K562 (cell line): ENCODE measurements at regions not wholly inside any gene's neighbourhood (a gene's known extent, or its start where the extent isn't known, plus 50 kb on each side); places are given as distances from the start of the nearest gene placed in this dataset.

Experiments
- ARID3B ChIP-seq: fragments of 250-450 bp; sonication (Bioruptor Pico); IDR thresholded peaks from 2 replicates; pipeline ENCODE4 v1.4.0; 2020; ENCODE audit warnings: borderline replicate concordance
- CEBPB ChIP-seq: fragments of 450-650 bp; IDR thresholded peaks from 2 replicates; pipeline ENCODE4 v1.6.1; 2016; ENCODE audit warnings: missing genetic modification characterization, missing compliant biosample characterization
- CHCHD3 ChIP-seq: fragments of 250-450 bp; sonication (Bioruptor Pico); IDR thresholded peaks from 2 replicates; pipeline ENCODE4 v2.1.2; 2022; ENCODE audit warnings: mild to moderate bottlenecking
- CREB1 ChIP-seq, 2 experiments: sonication (generic) in 1 of 2; formaldehyde crosslinking in 1 of 2; IDR thresholded peaks; 2 replicates each; pipeline versions ENCODE4 v1.6.1 to v1.8.0; 2012 to 2022; ENCODE audit warnings: inconsistent platforms in 1 of 2, mild to moderate bottlenecking in 1 of 2, missing genetic modification reagents in 1 of 2, moderate library complexity in 1 of 2
- CTBP1 ChIP-seq: fragments of 450-650 bp; IDR thresholded peaks from 2 replicates; pipeline ENCODE4 v1.6.1; 2016; ENCODE audit warnings: borderline replicate concordance
- DDX20 ChIP-seq: fragments of 450-650 bp; IDR thresholded peaks from 2 replicates; pipeline ENCODE4 v1.6.1; 2016; ENCODE audit warnings: missing genetic modification characterization, low read depth, mild to moderate bottlenecking, missing compliant biosample characterization, moderate library complexity
- FOXJ2 ChIP-seq: fragments of 200-800 bp; sonication (Bioruptor generic); IDR thresholded peaks from 2 replicates; pipeline ENCODE4 v1.6.1; 2016; ENCODE audit warnings: missing genetic modification characterization, missing compliant biosample characterization
- GATAD2B ChIP-seq: fragments of 450-650 bp; IDR thresholded peaks from 2 replicates; pipeline ENCODE4 v1.6.1; 2017; ENCODE audit warnings: mild to moderate bottlenecking, borderline replicate concordance
- KAT2B ChIP-seq: IDR thresholded peaks from one replicate; pipeline ENCODE4 v1.6.1; 2012; ENCODE audit warnings: low read depth, mild to moderate bottlenecking, control low read depth, inconsistent platforms, low read length, moderate library complexity
- PHF20 ChIP-seq: fragments of 450-650 bp; IDR thresholded peaks from 2 replicates; pipeline ENCODE4 v1.6.1; 2018; ENCODE audit not compliant: partially characterized antibody
- RBM17 ChIP-seq: fragments of 200-400 bp; formaldehyde crosslinking; IDR thresholded peaks from 2 replicates; pipeline ENCODE4 v1.6.1; 2017; ENCODE audit warnings: low read depth, mild to moderate bottlenecking, low read length, borderline replicate concordance
- RBM25 ChIP-seq: fragments of 200-400 bp; formaldehyde crosslinking; IDR thresholded peaks from 2 replicates; pipeline ENCODE4 v1.6.1; 2018; ENCODE audit warnings: low read length, low read depth, moderate library complexity; ENCODE audit not compliant: severe bottlenecking
- SETDB1 ChIP-seq: IDR thresholded peaks from one replicate; pipeline ENCODE4 v1.6.1; 2012; ENCODE audit warnings: low read length, control low read depth, inconsistent platforms
- SFPQ ChIP-seq: fragments of 200-400 bp; formaldehyde crosslinking; IDR thresholded peaks from 2 replicates; pipeline ENCODE4 v1.6.1; 2017; ENCODE audit warnings: mild to moderate bottlenecking, low read depth, low read length, moderate library complexity
- SIX5 ChIP-seq, 2 experiments: IDR thresholded peaks; 2 replicates each; pipeline ENCODE4 v1.6.1; 2011; ENCODE audit warnings: low read length in 2 of 2, borderline replicate concordance in 1 of 2, low read depth in 1 of 2, mild to moderate bottlenecking in 1 of 2, moderate library complexity in 1 of 2; ENCODE audit not compliant: insufficient read depth in 1 of 2
- SMARCA4 ChIP-seq: fragments of 450-650 bp; IDR thresholded peaks from 2 replicates; pipeline ENCODE4 v1.6.1; 2016
- TGIF2 ChIP-seq: sonication (generic); formaldehyde crosslinking; IDR thresholded peaks from 2 replicates; pipeline ENCODE4 v1.8.1; 2022; ENCODE audit warnings: mild to moderate bottlenecking, missing genetic modification reagents, moderate library complexity
- THRB ChIP-seq: fragments of 450-650 bp; formaldehyde crosslinking; conservative IDR thresholded peaks from 2 replicates; pipeline ENCODE4 v1.4.0; 2022; ENCODE audit warnings: mild to moderate bottlenecking, missing genetic modification characterization
- ZNF766 ChIP-seq: fragments of 200-800 bp; sonication (Bioruptor generic); conservative IDR thresholded peaks from 2 replicates; pipeline ENCODE4 v1.6.1; 2016; ENCODE audit warnings: missing genetic modification characterization, missing compliant biosample characterization
- TF ChIP-seq, protein P1 (sequence below): fragments of 450-650 bp; IDR thresholded peaks from 2 replicates; pipeline ENCODE4 v1.6.1; 2016

DNA sequence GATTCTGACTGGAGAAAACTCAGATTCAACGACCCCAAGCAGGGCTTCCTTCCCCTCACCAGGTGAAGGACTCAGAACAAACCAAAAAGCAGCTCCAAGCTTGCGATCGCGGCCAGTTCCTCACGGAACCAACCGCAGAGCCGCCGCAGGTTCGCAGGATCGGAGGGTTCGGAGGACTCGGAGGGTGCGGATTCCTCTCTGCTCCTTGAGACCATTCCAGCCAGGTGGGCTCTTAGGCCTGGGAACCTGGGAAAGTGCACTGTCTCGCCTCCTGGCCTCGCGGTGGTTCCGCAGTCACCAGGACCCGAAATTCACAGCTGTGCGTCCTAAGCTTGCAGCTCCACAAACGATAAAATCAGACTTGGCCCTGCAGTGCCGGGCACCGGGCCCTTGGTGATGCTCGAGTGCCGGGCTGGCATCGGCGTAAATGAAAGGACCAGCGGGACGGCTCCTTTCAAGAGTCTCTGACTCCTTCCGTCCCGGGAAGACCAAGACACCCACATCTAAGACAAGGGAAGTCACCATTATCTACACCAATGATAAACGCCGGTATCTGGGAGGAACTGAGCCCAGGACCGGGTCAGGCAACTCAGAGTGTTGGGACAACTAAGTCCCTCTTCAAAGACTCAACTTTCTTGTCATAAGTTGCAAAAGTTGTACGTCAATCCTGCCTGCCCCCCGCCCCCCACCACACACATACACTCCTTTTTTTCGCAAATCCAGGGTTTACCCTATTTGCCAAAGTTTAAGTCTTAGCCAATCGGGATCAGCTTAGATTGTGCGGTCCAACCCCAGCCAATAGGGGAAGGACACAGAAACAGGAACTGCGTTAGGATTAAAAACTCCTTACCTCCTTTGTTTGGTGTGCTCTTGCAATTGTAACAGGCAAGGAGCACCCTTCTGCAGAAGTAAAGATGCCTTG lies 69.8 kb upstream of the PRSS16 start (continued):
- TF ChIP-seq DDX20 (tag) (no peak), ARID3B (CRISPR knock-in tag) (no peak), RBM25 (no peak), CEBPB (no peak), PHF20 (no peak), CTBP1 (peak; percentile 47; the same call in 1 of the 2 replicates), FOXJ2 (no peak), THRB (no peak), SIX5 (IDR thresholded peaks at IDR 0.05; ENCODE audit: borderline replicate concordance in 1 of 2, insufficient read depth in 1 of 2, low read depth in 1 of 2, low read length in 2 of 2) (no peak), CHCHD3 (CRISPR knock-in tag) (no peak), GATAD2B (no peak), SETDB1 (no peak), SMARCA4 (no peak), SFPQ (no peak), KAT2B (no peak), RBM17 (no peak), TGIF2 (CRISPR knock-in tag) (no peak), CREB1 (IDR thresholded peaks at IDR 0.05) (no peak), CREB1 (CRISPR knock-in tag; IDR thresholded peaks at IDR 0.05) (no peak), ZNF766 (no peak)
- TF ChIP-seq, protein P1, sequence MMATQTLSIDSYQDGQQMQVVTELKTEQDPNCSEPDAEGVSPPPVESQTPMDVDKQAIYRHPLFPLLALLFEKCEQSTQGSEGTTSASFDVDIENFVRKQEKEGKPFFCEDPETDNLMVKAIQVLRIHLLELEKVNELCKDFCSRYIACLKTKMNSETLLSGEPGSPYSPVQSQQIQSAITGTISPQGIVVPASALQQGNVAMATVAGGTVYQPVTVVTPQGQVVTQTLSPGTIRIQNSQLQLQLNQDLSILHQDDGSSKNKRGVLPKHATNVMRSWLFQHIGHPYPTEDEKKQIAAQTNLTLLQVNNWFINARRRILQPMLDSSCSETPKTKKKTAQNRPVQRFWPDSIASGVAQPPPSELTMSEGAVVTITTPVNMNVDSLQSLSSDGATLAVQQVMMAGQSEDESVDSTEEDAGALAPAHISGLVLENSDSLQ, result peak; percentile 12; the same call in 1 of the 2 replicates
